K562 (cell line): ENCODE measurements at regions not wholly inside any gene's neighbourhood (a gene's known extent, or its start where the extent isn't known, plus 50 kb on each side); places are given as distances from the start of the nearest gene placed in this dataset.

ENCODE experiments used
- ATAC-seq: fragments of 200-7000 bp; cut with Tn5 transposase; 3 replicates; pipeline ENCODE4 v1.9.1; 2020; ENCODE audit warnings: moderate library complexity
- BruUV-seq: library from RNA; stranded (reverse); fragments of 400-500 nt; replicated peaks from 2 replicates; lab custom pipeline; 2021; lab: Mats Ljungman, UMichigan
- CTCF ChIA-PET: fragments of 300-600 bp; formaldehyde crosslinking; extraction: SDS; loops from one replicate; lab custom pipeline; 2021; ENCODE audit warnings: low intra/inter-chr PET ratio; lab: Yijun Ruan, JAX
- POLR2A ChIA-PET: fragments of 300-600, 350-650 bp; sonication (Branson Sonifier 250); formaldehyde crosslinking; extraction: SDS; loops from one replicate; lab custom pipeline; 2021; ENCODE audit warnings: antibody characterized with exemption, inconsistent platforms; lab: Yijun Ruan, JAX
- DNase-seq, 4 experiments: peaks; one replicate each; pipeline versions ENCODE4 v3.0.0 to v3.0.0-alpha.2; 2011 to 2018; ENCODE audit warnings: low spot score in 3 of 4, mixed read lengths in 3 of 4; ENCODE audit errors: extremely low read depth in 1 of 4
- FAIRE-seq: peaks from 2 replicates; lab custom pipeline; 2011; peaks lifted over from hg19 to GRCh38; lab: Jason Lieb, UNC
- H2AFZ ChIP-seq: 2 replicates; pipeline ENCODE4 v1.6.0; 2011; ENCODE audit warnings: low read depth, low read length, control low read depth, inconsistent platforms
- H3K27ac ChIP-seq: fragments of 200-600 bp; 3 replicates; pipeline ENCODE4 v1.8.0; 2011; ENCODE audit warnings: low read depth, mild to moderate bottlenecking, control low read depth, inconsistent platforms, low read length, moderate library complexity, mixed read lengths; ENCODE audit errors: extremely low read depth
- H3K27me3 ChIP-seq, 2 experiments: fragments of 300-600 bp in 1 of 2; 2 replicates in 1 of 2; 3 replicates in 1 of 2; pipeline versions ENCODE4 v1.6.0 to v1.8.0; 2011; ENCODE audit warnings: inconsistent platforms in 2 of 2, low read length in 2 of 2, mild to moderate bottlenecking in 1 of 2, mixed read lengths in 1 of 2, moderate library complexity in 1 of 2; ENCODE audit not compliant: control insufficient read depth in 2 of 2, insufficient read depth in 2 of 2
- H3K36me3 ChIP-seq: fragments of 300-600 bp; 3 replicates; pipeline ENCODE4 v1.8.0; 2011; ENCODE audit warnings: mild to moderate bottlenecking, low read length, inconsistent platforms; ENCODE audit not compliant: control insufficient read depth, insufficient read depth
- H3K4me1 ChIP-seq, 2 experiments: fragments of 200-600 bp in 1 of 2; replicated peaks in 1 of 2; 2 replicates in 1 of 2; 3 replicates in 1 of 2; pipeline versions ENCODE4 v1.5.1 to v1.8.0; 2011; ENCODE audit warnings: inconsistent platforms in 2 of 2, low read length in 2 of 2, mild to moderate bottlenecking in 1 of 2, mixed read lengths in 1 of 2, moderate library complexity in 1 of 2; ENCODE audit not compliant: control insufficient read depth in 2 of 2, insufficient read depth in 2 of 2
- H3K4me2 ChIP-seq: 2 replicates; pipeline ENCODE4 v1.6.1; 2011; ENCODE audit warnings: low read length, control low read depth, inconsistent platforms, mixed read lengths; ENCODE audit not compliant: insufficient read depth
- H3K4me3 ChIP-seq: fragments of 200-600 bp; sonication (generic), shearing (Covaris generic); 2 replicates; pipeline ENCODE4 v1.5.1; 2016; ENCODE audit warnings: control low read depth, inconsistent platforms
- H3K79me2 ChIP-seq: fragments of 200-600 bp; 3 replicates; pipeline ENCODE4 v1.8.0; 2011; ENCODE audit warnings: low read length, inconsistent platforms; ENCODE audit not compliant: control insufficient read depth, insufficient read depth
- H3K9ac ChIP-seq, 2 experiments: 2 replicates each; pipeline versions ENCODE4 v1.6.0 to v1.6.1; 2011; ENCODE audit warnings: low read depth in 2 of 2, low read length in 2 of 2, control low read depth in 1 of 2, inconsistent platforms in 1 of 2, mild to moderate bottlenecking in 1 of 2, mixed read lengths in 1 of 2; ENCODE audit not compliant: insufficient read depth in 1 of 2
- H3K9me1 ChIP-seq: one replicate; pipeline ENCODE4 v1.6.0; 2011; ENCODE audit warnings: inconsistent platforms, mild to moderate bottlenecking, low read length, moderate library complexity; ENCODE audit not compliant: control insufficient read depth, insufficient read depth
- H3K9me3 ChIP-seq: replicated peaks from 2 replicates; pipeline ENCODE4 v1.5.1; 2011; ENCODE audit warnings: low read depth, low read length, inconsistent platforms; ENCODE audit not compliant: control insufficient read depth, insufficient read depth
- H4K20me1 ChIP-seq: replicated peaks from 2 replicates; pipeline ENCODE4 v1.6.1; 2011; ENCODE audit warnings: low read length, inconsistent platforms, mixed read lengths; ENCODE audit not compliant: control insufficient read depth, insufficient read depth
- BRD9 ChIP-seq: fragments of 450-650 bp; IDR thresholded peaks from 2 replicates; pipeline ENCODE4 v1.6.1; 2018; ENCODE audit warnings: low read depth; ENCODE audit not compliant: partially characterized antibody
- WGBS: fragments of 100-300 bp; shearing (Covaris generic); methylation state at CpG from one replicate; pipeline ENCODE4 v1.1.6; 2016; ENCODE audit warnings: low coverage, mixed read lengths; ENCODE audit not compliant: insufficient coverage; ENCODE audit errors: missing lambda C conversion rate; 5-methylcytosine and 5-hydroxymethylcytosine counted together
- in situ Hi-C: fragments of 300-500 bp; cut with MboI; formaldehyde crosslinking; loops from 4 replicates; pipeline ENCODE4 v1.15.0; 2018; ENCODE audit warnings: inconsistent platforms, mixed read lengths
- intact Hi-C: fragments of 100-400 bp; cut with micrococcal nuclease; formaldehyde crosslinking; loops from 2 replicates; pipeline ENCODE4 v1.14.2; 2022
- TF ChIP-seq, protein P1 (sequence below), 3 experiments: fragments of 200-800 bp in 1 of 3; fragments of 250-450 bp in 1 of 3; fragments of 450-650 bp in 1 of 3; sonication (Bioruptor Pico) in 1 of 3; sonication (Bioruptor generic) in 1 of 3; formaldehyde crosslinking in 1 of 3; IDR thresholded peaks; 2 replicates each; pipeline versions ENCODE4 v1.6.1 to v1.8.0; 2016 to 2022; ENCODE audit warnings: mild to moderate bottlenecking in 2 of 3, missing genetic modification characterization in 2 of 3, missing compliant biosample characterization in 1 of 3, moderate library complexity in 1 of 3

DNA sequence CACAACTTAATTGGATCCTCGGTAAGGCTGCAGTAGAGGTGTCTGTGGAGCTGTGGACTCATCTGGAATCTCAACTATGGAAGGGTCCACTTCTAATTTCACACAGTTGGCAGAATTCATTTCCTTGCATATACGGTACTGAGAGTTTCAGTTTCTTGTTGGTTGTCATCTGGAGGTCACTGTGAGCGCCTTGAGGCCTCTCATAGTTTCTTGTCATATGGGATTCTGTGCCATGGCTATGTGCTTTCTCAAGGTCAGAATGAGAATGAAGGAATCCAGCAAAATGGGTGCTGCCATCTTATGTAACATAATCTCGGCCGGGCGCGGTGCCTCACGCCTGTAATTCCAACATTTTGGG, 298.2 kb downstream of the DOK5 start:
- no peak for DNase-seq
- H2AFZ ChIP-seq = no peak overlapping the region
- H3K27ac ChIP-seq = no peak overlapping the region
- no peaks in the 10 kb centered on the region; the same call in 1 of the 2 replicates for H3K9me3 ChIP-seq
- WGBS = under 1% methylated on average over 8 of the region's 8 CpGs
- no TSS peak for BruUV-seq
- H3K9ac ChIP-seq = no peak overlapping the region
- H3K4me1 ChIP-seq = no peaks in the 10 kb centered on the region
- no peaks in the 10 kb centered on the region for H3K36me3 ChIP-seq
- intact Hi-C loops = no loop called here
- H3K4me2 ChIP-seq = no peak overlapping the region
- no peaks in the 10 kb centered on the region for H3K27me3 ChIP-seq
- H3K79me2 ChIP-seq = no peaks in the 10 kb centered on the region
- no peaks in the 10 kb centered on the region for H4K20me1 ChIP-seq
- in situ Hi-C loops = no loop called here
- TF ChIP-seq, protein P1, sequence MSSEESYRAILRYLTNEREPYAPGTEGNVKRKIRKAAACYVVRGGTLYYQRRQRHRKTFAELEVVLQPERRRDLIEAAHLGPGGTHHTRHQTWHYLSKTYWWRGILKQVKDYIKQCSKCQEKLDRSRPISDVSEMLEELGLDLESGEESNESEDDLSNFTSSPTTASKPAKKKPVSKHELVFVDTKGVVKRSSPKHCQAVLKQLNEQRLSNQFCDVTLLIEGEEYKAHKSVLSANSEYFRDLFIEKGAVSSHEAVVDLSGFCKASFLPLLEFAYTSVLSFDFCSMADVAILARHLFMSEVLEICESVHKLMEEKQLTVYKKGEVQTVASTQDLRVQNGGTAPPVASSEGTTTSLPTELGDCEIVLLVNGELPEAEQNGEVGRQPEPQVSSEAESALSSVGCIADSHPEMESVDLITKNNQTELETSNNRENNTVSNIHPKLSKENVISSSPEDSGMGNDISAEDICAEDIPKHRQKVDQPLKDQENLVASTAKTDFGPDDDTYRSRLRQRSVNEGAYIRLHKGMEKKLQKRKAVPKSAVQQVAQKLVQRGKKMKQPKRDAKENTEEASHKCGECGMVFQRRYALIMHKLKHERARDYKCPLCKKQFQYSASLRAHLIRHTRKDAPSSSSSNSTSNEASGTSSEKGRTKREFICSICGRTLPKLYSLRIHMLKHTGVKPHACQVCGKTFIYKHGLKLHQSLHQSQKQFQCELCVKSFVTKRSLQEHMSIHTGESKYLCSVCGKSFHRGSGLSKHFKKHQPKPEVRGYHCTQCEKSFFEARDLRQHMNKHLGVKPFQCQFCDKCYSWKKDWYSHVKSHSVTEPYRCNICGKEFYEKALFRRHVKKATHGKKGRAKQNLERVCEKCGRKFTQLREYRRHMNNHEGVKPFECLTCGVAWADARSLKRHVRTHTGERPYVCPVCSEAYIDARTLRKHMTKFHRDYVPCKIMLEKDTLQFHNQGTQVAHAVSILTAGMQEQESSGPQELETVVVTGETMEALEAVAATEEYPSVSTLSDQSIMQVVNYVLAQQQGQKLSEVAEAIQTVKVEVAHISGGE (CRISPR knock-in tag; IDR thresholded peaks at IDR 0.05) = peak in 1 of 3 experiments; percentile 29; a peak in 1 of 6 replicates
- TF ChIP-seq BRD9 = no peak
- no peak for ATAC-seq
- H3K9me1 ChIP-seq = no peaks in the 10 kb centered on the region
- ChIA-PET POLR2A (no interaction called here), CTCF (no interaction called here)
- FAIRE-seq = no peak
- H3K4me3 ChIP-seq = no peak overlapping the region
